DMS 273 (cell line): ENCODE measurements at regions not wholly inside any gene's neighbourhood (a gene's known extent, or its start where the extent isn't known, plus 50 kb on each side); places are given as distances from the start of the nearest gene placed in this dataset.
A peak's percentile ranks its signal among the peaks of the same experiment; 100 is the strongest.

Experiments
- DNase-seq: peaks from one replicate; lab custom pipeline; 2025; ENCODE audit not compliant: unreplicated experiment; lab: John Stamatoyannopoulos, UW

- no peak for DNase-seq
These were observed 1180.6 kb upstream of the GBE1 start for GRCh38 chr3:82942041-82942440.

- no peak for DNase-seq
These were observed 1178.7 kb upstream of the GBE1 start for GRCh38 chr3:82940124-82940523.

GRCh38 chr3:82939491-82940097, 1178.1 kb upstream of the GBE1 start:
- no peak for DNase-seq

- no peak for DNase-seq
These were observed 1177.4 kb upstream of the GBE1 start for GRCh38 chr3:82938821-82939328.

GRCh38 chr3:82927309-82928253, 1166.1 kb upstream of the GBE1 start:
- DNase-seq = peak; percentile 39

- no peak for DNase-seq
These were observed 1129.6 kb upstream of the GBE1 start for GRCh38 chr3:82891028-82891427.

- DNase-seq = no peak
These were observed 1121.6 kb upstream of the GBE1 start for GRCh38 chr3:82883072-82883471.

GRCh38 chr3:82875401-82875800, 1114.0 kb upstream of the GBE1 start:
- DNase-seq = no peak

GRCh38 chr3:82839871-82840270, 1078.4 kb upstream of the GBE1 start:
- DNase-seq = no peak

GRCh38 chr3:82834098-82834497, 1072.7 kb upstream of the GBE1 start:
- DNase-seq = no peak

GRCh38 chr3:82824491-82824890, 1063.0 kb upstream of the GBE1 start:
- DNase-seq = no peak

GRCh38 chr3:82816086-82816485, 1054.6 kb upstream of the GBE1 start:
- no peak for DNase-seq

GRCh38 chr3:82815417-82816058, 1054.1 kb upstream of the GBE1 start:
- no peak for DNase-seq

GRCh38 chr3:82814660-82815059, 1053.2 kb upstream of the GBE1 start:
- DNase-seq = no peak

- DNase-seq = no peak
These were observed 1046.3 kb upstream of the GBE1 start for GRCh38 chr3:82807781-82808180.

- no peak for DNase-seq
These were observed 1041.1 kb upstream of the GBE1 start for GRCh38 chr3:82802501-82802900.

GRCh38 chr3:82800248-82800647, 1038.8 kb upstream of the GBE1 start:
- DNase-seq = peak; percentile 0

GRCh38 chr3:82796765-82797164, 1035.3 kb upstream of the GBE1 start:
- DNase-seq = no peak

GRCh38 chr3:82791241-82791640, 1029.8 kb upstream of the GBE1 start:
- DNase-seq = no peak

- DNase-seq = no peak
These were observed 1029.1 kb upstream of the GBE1 start for GRCh38 chr3:82790307-82791097.

- no peak for DNase-seq
These were observed 1021.7 kb upstream of the GBE1 start for GRCh38 chr3:82783194-82783593.
